AG04449 (cell line): ENCODE measurements at regions not wholly inside any gene's neighbourhood (a gene's known extent, or its start where the extent isn't known, plus 50 kb on each side); places are given as distances from the start of the nearest gene placed in this dataset.

Experiments used
- CTCF ChIA-PET: fragments of 350-600 bp; formaldehyde crosslinking; extraction: SDS; loops from one replicate; lab custom pipeline; 2021; ENCODE audit warnings: antibody characterized with exemption; lab: Yijun Ruan, JAX
- POLR2A ChIA-PET: fragments of 400-600, 350-600 bp; formaldehyde crosslinking; extraction: SDS; loops from one replicate; lab custom pipeline; 2020; ENCODE audit warnings: antibody characterized with exemption, inconsistent platforms; lab: Yijun Ruan, JAX
- DNase-seq: peaks from one replicate; pipeline ENCODE4 v3.0.0-alpha.2; 2010; ENCODE audit warnings: low read depth, low spot score
- H3K4me3 ChIP-seq: 2 replicates; pipeline ENCODE4 v1.5.1; 2011; ENCODE audit warnings: low read depth, mild to moderate bottlenecking, control low read depth, low read length
- TF ChIP-seq, protein P1 (sequence below): IDR thresholded peaks from one replicate; pipeline ENCODE4 v1.5.1; 2011; ENCODE audit warnings: mild to moderate bottlenecking, moderate library complexity, low read length, control low read depth, inconsistent platforms; ENCODE audit not compliant: insufficient read depth; ENCODE audit errors: missing control alignments

DNA sequence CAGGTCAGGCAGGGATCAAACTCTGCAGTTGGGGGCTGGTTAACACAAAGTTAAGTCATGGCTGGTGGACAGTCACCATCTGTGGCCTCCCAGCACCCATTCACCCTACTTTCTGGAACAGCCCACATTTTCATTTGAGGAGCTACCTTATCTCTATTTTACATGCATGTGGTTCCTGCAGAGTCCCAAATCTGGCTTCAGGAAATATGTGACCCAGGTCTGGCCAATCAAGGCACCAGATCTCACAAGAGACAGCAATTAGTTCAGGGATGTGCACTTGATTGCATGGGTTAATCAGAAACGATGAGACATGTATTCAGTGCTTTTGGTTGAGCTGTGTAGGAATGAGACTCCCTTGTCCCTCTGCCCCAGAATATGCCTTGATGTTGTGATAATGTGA is 170.9 kb downstream of the NR2F2 start:
- ChIA-PET CTCF (no interaction called here), POLR2A (no interaction called here)
- TF ChIP-seq, protein P1, sequence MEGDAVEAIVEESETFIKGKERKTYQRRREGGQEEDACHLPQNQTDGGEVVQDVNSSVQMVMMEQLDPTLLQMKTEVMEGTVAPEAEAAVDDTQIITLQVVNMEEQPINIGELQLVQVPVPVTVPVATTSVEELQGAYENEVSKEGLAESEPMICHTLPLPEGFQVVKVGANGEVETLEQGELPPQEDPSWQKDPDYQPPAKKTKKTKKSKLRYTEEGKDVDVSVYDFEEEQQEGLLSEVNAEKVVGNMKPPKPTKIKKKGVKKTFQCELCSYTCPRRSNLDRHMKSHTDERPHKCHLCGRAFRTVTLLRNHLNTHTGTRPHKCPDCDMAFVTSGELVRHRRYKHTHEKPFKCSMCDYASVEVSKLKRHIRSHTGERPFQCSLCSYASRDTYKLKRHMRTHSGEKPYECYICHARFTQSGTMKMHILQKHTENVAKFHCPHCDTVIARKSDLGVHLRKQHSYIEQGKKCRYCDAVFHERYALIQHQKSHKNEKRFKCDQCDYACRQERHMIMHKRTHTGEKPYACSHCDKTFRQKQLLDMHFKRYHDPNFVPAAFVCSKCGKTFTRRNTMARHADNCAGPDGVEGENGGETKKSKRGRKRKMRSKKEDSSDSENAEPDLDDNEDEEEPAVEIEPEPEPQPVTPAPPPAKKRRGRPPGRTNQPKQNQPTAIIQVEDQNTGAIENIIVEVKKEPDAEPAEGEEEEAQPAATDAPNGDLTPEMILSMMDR, result no peak
- H3K4me3 ChIP-seq, result no peak overlapping the region
- no peak for DNase-seq

DNA sequence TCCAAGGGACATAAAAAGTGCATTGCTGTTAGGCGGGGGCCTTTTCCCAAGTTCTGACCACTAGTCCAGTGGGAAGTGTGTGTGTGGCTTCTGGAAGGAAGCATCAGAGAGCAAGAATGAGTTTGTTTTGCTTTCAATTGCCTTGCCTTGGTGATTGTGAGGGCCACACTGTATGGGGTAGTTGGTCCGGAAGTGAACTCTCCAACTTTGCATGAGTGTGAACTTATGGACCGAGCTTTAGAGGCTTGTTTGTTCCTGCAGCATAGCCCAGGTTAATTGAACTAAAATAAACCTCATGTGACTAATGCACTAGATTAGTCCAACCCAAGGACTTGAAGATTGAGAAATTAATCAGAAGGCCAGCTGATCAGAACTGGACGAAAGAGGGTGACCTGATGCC is 171.7 kb downstream of the NR2F2 start:
- POLR2A ChIA-PET, result no interaction called here
- CTCF ChIA-PET, result no interaction called here
- no peak for DNase-seq
- TF ChIP-seq, protein P1, result no peak
- H3K4me3 ChIP-seq, result no peak overlapping the region

DNA sequence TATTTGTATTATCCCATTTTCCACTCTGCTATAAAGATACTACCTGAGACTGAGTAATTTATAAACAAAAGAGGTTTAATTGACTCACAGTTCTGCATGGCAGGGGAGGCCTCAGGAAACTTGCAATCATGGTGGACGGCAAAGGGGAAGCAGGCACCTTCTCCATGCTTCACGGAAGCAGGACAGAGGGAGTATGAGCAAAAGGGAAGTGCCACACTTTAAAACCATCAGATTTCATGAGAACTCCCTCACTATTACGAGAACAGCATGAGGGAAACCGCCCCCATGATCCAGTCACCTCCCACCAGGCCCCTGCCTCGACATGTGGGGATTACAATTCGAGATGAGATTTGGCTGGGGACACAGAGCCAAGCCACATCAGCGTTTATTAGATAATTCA is 172.8 kb downstream of the NR2F2 start:
- TF ChIP-seq, protein P1, result no peak
- ChIA-PET POLR2A (no interaction called here), CTCF (no interaction called here)
- H3K4me3 ChIP-seq, result no peak overlapping the region
- no peak for DNase-seq

DNA sequence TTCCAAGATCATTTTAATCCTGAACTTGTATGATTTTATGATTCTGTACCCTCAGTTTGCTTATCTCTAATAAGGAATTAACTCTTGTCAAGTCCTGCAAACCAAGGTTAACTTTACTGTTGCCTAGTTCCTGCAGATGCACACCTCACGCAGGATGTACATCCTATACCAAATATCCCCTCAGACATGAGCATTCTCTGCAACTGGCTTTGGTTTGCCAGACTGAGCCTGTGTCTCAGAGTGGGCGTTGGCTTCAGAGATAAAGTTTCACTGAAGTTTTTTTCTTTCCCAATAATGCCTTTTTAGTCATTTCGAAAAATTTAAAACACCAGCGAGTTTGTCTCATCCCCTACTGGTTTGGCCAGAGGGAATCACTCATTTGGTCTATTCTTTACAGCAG is 173.9 kb downstream of the NR2F2 start:
- H3K4me3 ChIP-seq, result no peak overlapping the region
- POLR2A ChIA-PET, result no interaction called here
- CTCF ChIA-PET, result no interaction called here
- no peak for DNase-seq
- TF ChIP-seq, protein P1, result no peak

DNA sequence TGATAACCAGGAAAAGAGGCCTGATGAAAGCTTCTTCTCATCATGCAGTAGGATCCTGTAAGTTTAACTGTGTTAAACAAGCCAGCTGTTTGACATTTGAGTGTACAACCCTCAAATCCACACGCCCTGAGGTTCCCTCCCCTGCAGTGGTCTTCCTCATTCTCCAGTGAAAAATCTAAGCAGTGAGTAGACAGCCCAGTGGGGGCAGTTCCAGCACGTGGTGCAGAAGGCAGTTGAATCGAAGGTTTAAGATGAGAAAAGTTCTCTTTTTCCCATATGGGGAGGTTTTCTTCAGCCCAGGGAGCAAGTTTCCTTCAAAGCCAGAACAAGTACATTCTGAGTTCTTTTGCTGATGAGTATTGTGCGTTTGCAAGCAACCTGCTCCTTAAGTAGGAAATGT is 174.5 kb downstream of the NR2F2 start:
- TF ChIP-seq, protein P1, result no peak
- POLR2A ChIA-PET, result no interaction called here
- no peak overlapping the region for H3K4me3 ChIP-seq
- DNase-seq, result no peak
- CTCF ChIA-PET, result no interaction called here

DNA sequence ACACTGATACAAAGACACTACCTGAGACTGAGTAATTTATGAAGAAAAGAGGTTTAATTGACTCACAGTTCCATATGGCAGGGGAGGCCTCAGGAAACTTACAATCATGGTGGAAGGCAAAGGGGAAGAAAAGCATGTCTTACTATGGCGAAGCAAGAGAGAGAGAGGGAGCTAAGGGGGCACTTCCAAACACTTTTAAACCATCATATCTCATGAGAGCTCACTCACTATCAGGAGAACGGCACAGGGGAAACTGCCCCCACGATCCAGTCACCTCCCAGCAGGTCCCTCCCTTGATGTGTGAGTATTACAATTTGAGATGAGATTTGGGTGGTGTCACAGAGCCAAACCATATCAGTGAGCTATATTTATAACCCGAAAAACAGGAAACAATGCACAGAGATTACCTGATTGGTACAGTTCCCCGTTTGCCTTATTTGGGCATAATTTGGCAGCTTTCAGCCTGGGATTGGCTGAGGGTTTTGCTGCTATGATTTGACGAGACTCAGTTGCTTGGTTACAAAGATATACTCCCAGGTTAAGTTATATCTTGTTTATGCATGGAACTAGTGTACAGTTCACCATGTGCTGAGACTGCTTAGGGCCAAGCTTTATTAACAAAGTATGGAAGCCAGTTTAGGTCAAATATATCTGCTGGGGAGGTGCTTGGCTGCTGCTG is 184.2 kb downstream of the NR2F2 start:
- ChIA-PET CTCF (no interaction called here), POLR2A (no interaction called here)
- no peak for DNase-seq
- TF ChIP-seq, protein P1, result no peak
- H3K4me3 ChIP-seq, result no peak overlapping the region
